GM12864 (cell line): ENCODE measurements at regions not wholly inside any gene's neighbourhood (a gene's known extent, or its start where the extent isn't known, plus 50 kb on each side); places are given as distances from the start of the nearest gene placed in this dataset.

Experiments
- DNase-seq: peaks from one replicate; pipeline ENCODE4 v3.0.0-alpha.2; 2011; ENCODE audit warnings: low read depth
- H3K4me3 ChIP-seq: 2 replicates; pipeline ENCODE4 v1.5.1; 2011; ENCODE audit warnings: mild to moderate bottlenecking, low read depth, low read length, control low read depth
- CTCF ChIP-seq: IDR thresholded peaks from 2 replicates; pipeline ENCODE4 v1.5.1; 2011; ENCODE audit warnings: low read depth, mild to moderate bottlenecking, moderate library complexity, low read length, control low read depth, inconsistent platforms; ENCODE audit errors: missing control alignments

GRCh38 chr18:39296293-39296888, 1730.8 kb upstream of the CELF4 start:
- no peak overlapping the region for H3K4me3 ChIP-seq
- TF ChIP-seq CTCF, result no peak
- no peak for DNase-seq

- no peak for DNase-seq
- TF ChIP-seq CTCF, result no peak
- H3K4me3 ChIP-seq, result no peak overlapping the region
These were observed 1711.2 kb upstream of the CELF4 start for GRCh38 chr18:39276764-39277163.

- DNase-seq, result no peak
- no peak overlapping the region for H3K4me3 ChIP-seq
- no peak for TF ChIP-seq CTCF
These were observed 1708.9 kb upstream of the CELF4 start for GRCh38 chr18:39274535-39274934.

GRCh38 chr18:39272230-39272629, 1706.6 kb upstream of the CELF4 start:
- no peak overlapping the region for H3K4me3 ChIP-seq
- no peak for TF ChIP-seq CTCF
- no peak for DNase-seq

- H3K4me3 ChIP-seq, result no peak overlapping the region
These were observed 1706.1 kb upstream of the CELF4 start for GRCh38 chr18:39271654-39272053.

GRCh38 chr18:39260565-39260964, 1695.0 kb upstream of the CELF4 start:
- TF ChIP-seq CTCF, result no peak
- DNase-seq, result no peak
- no peak overlapping the region for H3K4me3 ChIP-seq

More at GRCh38 chr18:39271654-39272053, 1706.1 kb upstream of the CELF4 start:
- no peak for TF ChIP-seq CTCF
- no peak for DNase-seq

- no peak for DNase-seq
- TF ChIP-seq CTCF, result no peak
- H3K4me3 ChIP-seq, result no peak overlapping the region
These were observed 1694.1 kb upstream of the CELF4 start for GRCh38 chr18:39259736-39260135.
